ENCODE measurements at regions not wholly inside any gene's neighbourhood (a gene's known extent, or its start where the extent isn't known, plus 50 kb on each side); places are given as distances from the start of the nearest gene placed in this dataset.

GRCh38 chr7:112874909-112875308 lies 84.7 kb upstream of the TMEM168 start:
- no peak overlapping the region for H3K4me3 ChIP-seq (ENCODE audit: low read depth in 1 of 2, low read length in 2 of 2)

GRCh38 chr7:112873831-112874553 lies 83.8 kb upstream of the TMEM168 start:
- Histone ChIP-seq H3K27ac (ENCODE audit: low read depth, low read length) (no peak overlapping the region), H3K4me1 (ENCODE audit: control insufficient read depth in 1 of 2, insufficient read depth in 2 of 2, low read length in 2 of 2) (no peaks in the 10 kb centered on the region), H3K36me3 (ENCODE audit: control insufficient read depth in 1 of 2, insufficient read depth in 2 of 2, low read length in 2 of 2) (peaks cover 0 to 3% of the 10 kb centered on the region in 2 donors), H3K9me3 (ENCODE audit: control insufficient read depth in 1 of 2, low read length in 2 of 2) (no peaks in the 10 kb centered on the region), H3K4me3 (ENCODE audit: low read depth in 1 of 2, low read length in 2 of 2) (no peak overlapping the region), H3K9ac (ENCODE audit: low read depth in 1 of 2, low read length in 2 of 2) (no peak overlapping the region), H3K27me3 (ENCODE audit: control insufficient read depth in 1 of 2, insufficient read depth in 2 of 2, low read length in 2 of 2) (no peaks in the 10 kb centered on the region)

More at GRCh38 chr7:112874909-112875308, 84.7 kb upstream of the TMEM168 start:
- Histone ChIP-seq H3K9me3 (ENCODE audit: control insufficient read depth in 1 of 2, low read length in 2 of 2) (no peaks in the 10 kb centered on the region), H3K36me3 (ENCODE audit: control insufficient read depth in 1 of 2, insufficient read depth in 2 of 2, low read length in 2 of 2) (peaks cover 0 to 3% of the 10 kb centered on the region in 2 donors), H3K27ac (ENCODE audit: low read depth, low read length) (no peak overlapping the region), H3K4me1 (ENCODE audit: control insufficient read depth in 1 of 2, insufficient read depth in 2 of 2, low read length in 2 of 2) (no peaks in the 10 kb centered on the region), H3K27me3 (ENCODE audit: control insufficient read depth in 1 of 2, insufficient read depth in 2 of 2, low read length in 2 of 2) (no peaks in the 10 kb centered on the region), H3K9ac (ENCODE audit: low read depth in 1 of 2, low read length in 2 of 2) (no peak overlapping the region)

- Histone ChIP-seq H3K36me3 (ENCODE audit: control insufficient read depth in 1 of 2, insufficient read depth in 2 of 2, low read length in 2 of 2) (no peaks in the 10 kb centered on the region), H3K4me1 (ENCODE audit: control insufficient read depth in 1 of 2, insufficient read depth in 2 of 2, low read length in 2 of 2) (no peaks in the 10 kb centered on the region), H3K27me3 (ENCODE audit: control insufficient read depth in 1 of 2, insufficient read depth in 2 of 2, low read length in 2 of 2) (no peaks in the 10 kb centered on the region), H3K27ac (ENCODE audit: low read depth, low read length) (no peak overlapping the region), H3K4me3 (ENCODE audit: low read depth in 1 of 2, low read length in 2 of 2) (no peak overlapping the region), H3K9me3 (ENCODE audit: control insufficient read depth in 1 of 2, low read length in 2 of 2) (no peaks in the 10 kb centered on the region), H3K9ac (ENCODE audit: low read depth in 1 of 2, low read length in 2 of 2) (no peak overlapping the region)
Measured at GRCh38 chr7:112869111-112869774, 79.0 kb upstream of the TMEM168 start.

GRCh38 chr7:112868609-112869008 lies 78.4 kb upstream of the TMEM168 start:
- no peak overlapping the region for H3K4me3 ChIP-seq (ENCODE audit: low read depth in 1 of 2, low read length in 2 of 2)

GRCh38 chr7:112866424-112866823 lies 76.2 kb upstream of the TMEM168 start:
- Histone ChIP-seq H3K27me3 (ENCODE audit: control insufficient read depth in 1 of 2, insufficient read depth in 2 of 2, low read length in 2 of 2) (no peaks in the 10 kb centered on the region), H3K36me3 (ENCODE audit: control insufficient read depth in 1 of 2, insufficient read depth in 2 of 2, low read length in 2 of 2) (no peaks in the 10 kb centered on the region), H3K27ac (ENCODE audit: low read depth, low read length) (no peak overlapping the region), H3K9ac (ENCODE audit: low read depth in 1 of 2, low read length in 2 of 2) (no peak overlapping the region), H3K4me1 (ENCODE audit: control insufficient read depth in 1 of 2, insufficient read depth in 2 of 2, low read length in 2 of 2) (no peaks in the 10 kb centered on the region), H3K4me3 (ENCODE audit: low read depth in 1 of 2, low read length in 2 of 2) (peak overlapping the region in 1 of 2 donors; percentile 5), H3K9me3 (ENCODE audit: control insufficient read depth in 1 of 2, low read length in 2 of 2) (no peaks in the 10 kb centered on the region)

More at GRCh38 chr7:112868609-112869008, 78.4 kb upstream of the TMEM168 start:
- H3K27me3 ChIP-seq (ENCODE audit: control insufficient read depth in 1 of 2, insufficient read depth in 2 of 2, low read length in 2 of 2), result no peaks in the 10 kb centered on the region
- H3K4me1 ChIP-seq (ENCODE audit: control insufficient read depth in 1 of 2, insufficient read depth in 2 of 2, low read length in 2 of 2), result no peaks in the 10 kb centered on the region
- no peaks in the 10 kb centered on the region for H3K36me3 ChIP-seq (ENCODE audit: control insufficient read depth in 1 of 2, insufficient read depth in 2 of 2, low read length in 2 of 2)
- H3K9me3 ChIP-seq (ENCODE audit: control insufficient read depth in 1 of 2, low read length in 2 of 2), result no peaks in the 10 kb centered on the region
- H3K27ac ChIP-seq (ENCODE audit: low read depth, low read length), result no peak overlapping the region
- H3K9ac ChIP-seq (ENCODE audit: low read depth in 1 of 2, low read length in 2 of 2), result no peak overlapping the region

- no peak overlapping the region for H3K4me3 ChIP-seq (ENCODE audit: low read depth in 1 of 2, low read length in 2 of 2)
- H3K36me3 ChIP-seq (ENCODE audit: control insufficient read depth in 1 of 2, insufficient read depth in 2 of 2, low read length in 2 of 2), result no peaks in the 10 kb centered on the region
- no peak overlapping the region for H3K9ac ChIP-seq (ENCODE audit: low read depth in 1 of 2, low read length in 2 of 2)
- no peaks in the 10 kb centered on the region for H3K27me3 ChIP-seq (ENCODE audit: control insufficient read depth in 1 of 2, insufficient read depth in 2 of 2, low read length in 2 of 2)
- H3K27ac ChIP-seq (ENCODE audit: low read depth, low read length), result no peak overlapping the region
- H3K9me3 ChIP-seq (ENCODE audit: control insufficient read depth in 1 of 2, low read length in 2 of 2), result no peaks in the 10 kb centered on the region
- no peaks in the 10 kb centered on the region for H3K4me1 ChIP-seq (ENCODE audit: control insufficient read depth in 1 of 2, insufficient read depth in 2 of 2, low read length in 2 of 2)
Measured at GRCh38 chr7:112864380-112864779, 74.2 kb upstream of the TMEM168 start.

GRCh38 chr7:112858838-112859237 lies 68.6 kb upstream of the TMEM168 start:
- H3K9me3 ChIP-seq (ENCODE audit: control insufficient read depth in 1 of 2, low read length in 2 of 2), result no peaks in the 10 kb centered on the region
- no peaks in the 10 kb centered on the region for H3K36me3 ChIP-seq (ENCODE audit: control insufficient read depth in 1 of 2, insufficient read depth in 2 of 2, low read length in 2 of 2)
- no peak overlapping the region for H3K4me3 ChIP-seq (ENCODE audit: low read depth in 1 of 2, low read length in 2 of 2)
- no peaks in the 10 kb centered on the region for H3K27me3 ChIP-seq (ENCODE audit: control insufficient read depth in 1 of 2, insufficient read depth in 2 of 2, low read length in 2 of 2)
- no peak overlapping the region for H3K27ac ChIP-seq (ENCODE audit: low read depth, low read length)
- H3K4me1 ChIP-seq (ENCODE audit: control insufficient read depth in 1 of 2, insufficient read depth in 2 of 2, low read length in 2 of 2), result peaks cover 11 to 19% of the 10 kb centered on the region in 2 donors
- no peak overlapping the region for H3K9ac ChIP-seq (ENCODE audit: low read depth in 1 of 2, low read length in 2 of 2)

- Histone ChIP-seq H3K27ac (ENCODE audit: low read depth, low read length) (no peak overlapping the region), H3K36me3 (ENCODE audit: control insufficient read depth in 1 of 2, insufficient read depth in 2 of 2, low read length in 2 of 2) (no peaks in the 10 kb centered on the region), H3K4me1 (ENCODE audit: control insufficient read depth in 1 of 2, insufficient read depth in 2 of 2, low read length in 2 of 2) (peaks cover 15 to 24% of the 10 kb centered on the region in 2 donors), H3K27me3 (ENCODE audit: control insufficient read depth in 1 of 2, insufficient read depth in 2 of 2, low read length in 2 of 2) (no peaks in the 10 kb centered on the region), H3K4me3 (ENCODE audit: low read depth in 1 of 2, low read length in 2 of 2) (peak overlapping the region; percentile 10 to 36), H3K9ac (ENCODE audit: low read depth in 1 of 2, low read length in 2 of 2) (no peak overlapping the region), H3K9me3 (ENCODE audit: control insufficient read depth in 1 of 2, low read length in 2 of 2) (no peaks in the 10 kb centered on the region)
Measured at GRCh38 chr7:112855227-112855626, 65.0 kb upstream of the TMEM168 start.

GRCh38 chr7:112854169-112854568 lies 64.0 kb upstream of the TMEM168 start:
- no peak overlapping the region for H3K27ac ChIP-seq (ENCODE audit: low read depth, low read length)
- no peaks in the 10 kb centered on the region for H3K9me3 ChIP-seq (ENCODE audit: control insufficient read depth in 1 of 2, low read length in 2 of 2)
- peaks cover 15 to 24% of the 10 kb centered on the region in 2 donors for H3K4me1 ChIP-seq (ENCODE audit: control insufficient read depth in 1 of 2, insufficient read depth in 2 of 2, low read length in 2 of 2)
- H3K27me3 ChIP-seq (ENCODE audit: control insufficient read depth in 1 of 2, insufficient read depth in 2 of 2, low read length in 2 of 2), result no peaks in the 10 kb centered on the region
- H3K4me3 ChIP-seq (ENCODE audit: low read depth in 1 of 2, low read length in 2 of 2), result no peak overlapping the region
- H3K9ac ChIP-seq (ENCODE audit: low read depth in 1 of 2, low read length in 2 of 2), result no peak overlapping the region
- H3K36me3 ChIP-seq (ENCODE audit: control insufficient read depth in 1 of 2, insufficient read depth in 2 of 2, low read length in 2 of 2), result no peaks in the 10 kb centered on the region

- H3K4me1 ChIP-seq (ENCODE audit: control insufficient read depth in 1 of 2, insufficient read depth in 2 of 2, low read length in 2 of 2), result peaks cover 15 to 24% of the 10 kb centered on the region in 2 donors
- H3K27me3 ChIP-seq (ENCODE audit: control insufficient read depth in 1 of 2, insufficient read depth in 2 of 2, low read length in 2 of 2), result no peaks in the 10 kb centered on the region
- no peaks in the 10 kb centered on the region for H3K36me3 ChIP-seq (ENCODE audit: control insufficient read depth in 1 of 2, insufficient read depth in 2 of 2, low read length in 2 of 2)
- no peaks in the 10 kb centered on the region for H3K9me3 ChIP-seq (ENCODE audit: control insufficient read depth in 1 of 2, low read length in 2 of 2)
- no peak overlapping the region for H3K9ac ChIP-seq (ENCODE audit: low read depth in 1 of 2, low read length in 2 of 2)
- no peak overlapping the region for H3K27ac ChIP-seq (ENCODE audit: low read depth, low read length)
- no peak overlapping the region for H3K4me3 ChIP-seq (ENCODE audit: low read depth in 1 of 2, low read length in 2 of 2)
Measured at GRCh38 chr7:112853422-112853821, 63.2 kb upstream of the TMEM168 start.
